ENCODE measurements at regions not wholly inside any gene's neighbourhood (a gene's known extent, or its start where the extent isn't known, plus 50 kb on each side); places are given as distances from the start of the nearest gene placed in this dataset.

DNA sequence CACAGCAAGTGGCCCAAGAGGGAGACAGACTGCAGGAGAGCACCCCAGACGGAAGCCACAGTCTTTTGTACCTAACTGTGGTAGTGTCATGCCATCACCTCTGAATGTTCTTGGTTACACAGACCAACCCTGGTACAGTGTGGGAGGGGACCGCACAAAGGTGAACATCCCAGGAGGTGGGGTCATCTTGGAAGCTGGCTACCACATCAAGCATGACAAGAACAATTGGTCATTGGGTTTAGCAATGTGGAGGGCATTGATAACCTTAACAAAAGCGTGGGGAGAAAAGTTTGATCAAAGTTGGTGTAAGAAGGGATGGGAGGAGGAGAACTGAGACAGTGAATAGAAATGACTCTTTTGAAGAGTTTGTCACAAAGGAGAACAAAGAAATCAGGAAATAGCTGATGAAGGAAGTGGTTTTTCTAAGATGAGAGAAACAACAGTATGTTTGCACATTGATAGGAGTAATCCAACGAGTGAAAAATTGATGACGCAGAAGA lies 87.1 kb upstream of the CACNA1E start:
- H3K4me3 ChIP-seq (ENCODE audit: low read depth, low read length), result no peak overlapping the region
- TF ChIP-seq, protein P1, sequence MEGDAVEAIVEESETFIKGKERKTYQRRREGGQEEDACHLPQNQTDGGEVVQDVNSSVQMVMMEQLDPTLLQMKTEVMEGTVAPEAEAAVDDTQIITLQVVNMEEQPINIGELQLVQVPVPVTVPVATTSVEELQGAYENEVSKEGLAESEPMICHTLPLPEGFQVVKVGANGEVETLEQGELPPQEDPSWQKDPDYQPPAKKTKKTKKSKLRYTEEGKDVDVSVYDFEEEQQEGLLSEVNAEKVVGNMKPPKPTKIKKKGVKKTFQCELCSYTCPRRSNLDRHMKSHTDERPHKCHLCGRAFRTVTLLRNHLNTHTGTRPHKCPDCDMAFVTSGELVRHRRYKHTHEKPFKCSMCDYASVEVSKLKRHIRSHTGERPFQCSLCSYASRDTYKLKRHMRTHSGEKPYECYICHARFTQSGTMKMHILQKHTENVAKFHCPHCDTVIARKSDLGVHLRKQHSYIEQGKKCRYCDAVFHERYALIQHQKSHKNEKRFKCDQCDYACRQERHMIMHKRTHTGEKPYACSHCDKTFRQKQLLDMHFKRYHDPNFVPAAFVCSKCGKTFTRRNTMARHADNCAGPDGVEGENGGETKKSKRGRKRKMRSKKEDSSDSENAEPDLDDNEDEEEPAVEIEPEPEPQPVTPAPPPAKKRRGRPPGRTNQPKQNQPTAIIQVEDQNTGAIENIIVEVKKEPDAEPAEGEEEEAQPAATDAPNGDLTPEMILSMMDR (IDR thresholded peaks at IDR 0.05; ENCODE audit: low read depth, low read length), result no peak

DNA sequence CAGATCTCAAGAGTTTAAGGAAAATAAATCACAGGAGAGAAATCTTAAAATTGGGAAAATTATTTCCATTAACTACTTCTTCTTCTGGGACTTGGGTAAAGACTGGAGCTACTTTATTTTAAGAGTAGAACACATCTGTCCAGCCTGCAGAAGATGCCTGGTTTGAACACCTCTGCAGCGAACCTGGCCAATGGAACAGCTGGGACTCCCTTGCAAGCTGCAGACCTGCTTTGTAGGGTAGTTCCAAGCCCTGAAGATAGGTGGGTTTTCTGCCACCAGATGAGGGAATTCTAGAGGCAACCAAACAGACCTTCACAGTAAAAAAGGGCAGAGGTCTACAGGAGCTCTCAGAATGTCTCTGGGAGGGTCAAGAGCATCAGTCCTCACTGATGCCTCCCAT lies 86.5 kb upstream of the CACNA1E start:
- no peak overlapping the region for H3K4me3 ChIP-seq (ENCODE audit: low read depth, low read length)
- TF ChIP-seq, protein P1 (IDR thresholded peaks at IDR 0.05; ENCODE audit: low read depth, low read length), result no peak

DNA sequence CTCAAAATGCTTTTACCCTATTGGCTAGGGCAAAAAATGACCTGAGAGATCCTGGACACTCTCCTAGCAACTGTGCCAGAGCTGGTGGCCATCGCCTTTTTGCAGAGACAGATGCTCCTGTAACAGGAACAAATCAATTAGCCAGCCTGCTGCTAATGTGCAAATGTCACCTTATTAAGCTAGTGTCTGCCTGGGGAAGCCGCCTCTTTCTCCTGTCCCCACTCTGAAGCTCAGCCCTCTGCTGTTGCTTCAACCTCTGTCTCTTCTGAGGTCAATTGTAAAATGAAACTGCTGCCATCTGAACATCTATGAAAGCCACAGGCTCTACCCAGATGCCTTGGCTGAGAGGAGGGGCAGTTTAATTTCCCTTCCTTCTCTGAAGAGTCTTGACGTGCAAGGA lies 85.5 kb upstream of the CACNA1E start:
- TF ChIP-seq, protein P1 (IDR thresholded peaks at IDR 0.05; ENCODE audit: low read depth, low read length), result no peak
- no peak overlapping the region for H3K4me3 ChIP-seq (ENCODE audit: low read depth, low read length)

DNA sequence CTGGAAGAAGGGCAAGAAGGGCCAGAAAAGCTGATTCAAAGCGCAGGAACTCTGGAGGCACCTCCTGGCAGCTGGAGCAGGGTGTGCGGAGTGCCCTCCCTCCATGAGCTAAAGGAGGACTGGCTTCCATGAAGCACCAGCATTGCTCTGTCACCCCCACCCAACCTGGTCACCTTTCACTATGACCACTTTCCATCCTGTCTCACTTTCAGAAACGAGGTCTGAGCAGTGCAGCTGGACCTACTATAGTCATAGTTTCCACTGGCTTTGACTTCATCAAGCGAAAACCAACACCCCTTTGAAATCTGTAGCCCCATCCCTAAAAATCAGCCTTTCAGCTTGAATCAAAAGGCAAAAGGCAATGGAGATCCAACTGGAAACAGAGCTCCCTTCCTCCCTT lies 84.8 kb upstream of the CACNA1E start:
- TF ChIP-seq, protein P1 (IDR thresholded peaks at IDR 0.05; ENCODE audit: low read depth, low read length), result no peak
- no peak overlapping the region for H3K4me3 ChIP-seq (ENCODE audit: low read depth, low read length)

DNA sequence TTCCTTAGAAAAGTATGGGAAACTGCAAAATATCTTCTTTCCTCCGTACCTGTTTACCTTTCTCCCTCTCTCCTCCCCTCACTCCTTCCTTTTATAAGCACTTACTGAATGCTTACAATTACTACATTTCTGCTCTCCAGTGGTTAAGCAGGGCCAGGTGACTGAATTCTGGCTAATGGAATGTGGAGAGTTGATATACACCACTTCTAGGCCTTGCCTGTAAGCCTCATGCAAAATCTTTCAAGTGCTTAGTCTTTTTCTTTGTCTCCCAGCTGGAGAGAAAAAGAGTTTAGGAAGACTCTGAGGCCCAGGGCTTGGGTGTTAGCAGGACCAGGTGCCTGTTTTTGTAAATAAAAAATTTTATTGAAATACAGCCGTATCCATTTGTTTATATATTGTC lies 77.7 kb upstream of the CACNA1E start:
- TF ChIP-seq, protein P1 (IDR thresholded peaks at IDR 0.05; ENCODE audit: low read depth, low read length), result no peak

DNA sequence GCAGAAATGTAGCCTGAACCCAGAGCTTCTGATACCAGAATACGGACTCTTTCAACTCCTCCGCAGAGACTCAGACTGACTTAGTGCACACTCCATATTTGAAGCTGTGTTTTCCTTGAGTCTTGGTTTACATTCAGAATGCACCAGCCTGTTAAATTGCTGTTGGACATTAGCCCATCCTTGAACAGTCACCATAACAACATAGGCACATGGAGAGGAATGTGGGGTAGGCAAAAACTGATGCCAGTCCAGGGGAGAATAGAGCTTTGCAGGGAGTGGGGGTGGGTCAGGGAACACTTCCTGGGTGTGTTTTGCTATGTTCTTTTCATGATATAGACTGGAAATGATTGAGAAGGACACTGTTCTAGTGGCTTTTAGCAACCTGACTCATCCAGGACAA lies 76.3 kb upstream of the CACNA1E start:
- TF ChIP-seq, protein P1 (IDR thresholded peaks at IDR 0.05; ENCODE audit: low read depth, low read length), result no peak
- no peak overlapping the region for H3K4me3 ChIP-seq (ENCODE audit: low read depth, low read length)

More for the DNA sequence above, 77.7 kb upstream of the CACNA1E start:
- no peak overlapping the region for H3K4me3 ChIP-seq (ENCODE audit: low read depth, low read length)

DNA sequence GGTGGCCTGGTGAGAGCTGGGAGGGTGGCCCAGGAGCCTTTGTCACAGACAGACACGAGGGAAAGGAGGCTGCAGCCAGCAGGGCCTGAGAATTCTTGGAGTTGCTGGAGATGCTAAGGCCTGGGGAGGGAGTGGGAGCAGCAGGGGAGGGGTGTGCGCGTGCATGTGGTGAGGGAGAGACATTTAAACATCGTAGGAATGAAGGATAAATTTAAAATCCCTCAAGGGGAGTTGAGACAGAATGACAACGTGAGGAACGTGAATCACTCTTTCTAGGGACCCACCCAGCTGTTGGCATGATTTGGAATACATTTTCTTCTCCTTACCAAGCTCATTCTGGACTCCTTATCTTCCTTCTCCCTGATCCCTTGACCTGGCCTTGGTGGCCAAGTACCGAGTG lies 73.3 kb upstream of the CACNA1E start:
- TF ChIP-seq, protein P1 (IDR thresholded peaks at IDR 0.05; ENCODE audit: low read depth, low read length), result no peak
- H3K4me3 ChIP-seq (ENCODE audit: low read depth, low read length), result no peak overlapping the region
